Neural cell (in vitro differentiated cells): ENCODE measurements at regions not wholly inside any gene's neighbourhood (a gene's known extent, or its start where the extent isn't known, plus 50 kb on each side); places are given as distances from the start of the nearest gene placed in this dataset.

Source experiments
- H2AFZ ChIP-seq: fragments of 200-600, 300-800 bp; sonication (generic), shearing (Covaris generic); 2 replicates; pipeline ENCODE4 v1.6.0; 2014; ENCODE audit warnings: low read depth, mild to moderate bottlenecking, antibody characterized with exemption, low read length, moderate library complexity
- H3F3A ChIP-seq: fragments of 200-600 bp; shearing (Covaris generic); 2 replicates; pipeline ENCODE4 v1.6.1; 2016; ENCODE audit warnings: mild to moderate bottlenecking, moderate library complexity, mixed read lengths, antibody characterized with exemption, low read length; ENCODE audit not compliant: insufficient read depth, poor library complexity, severe bottlenecking
- H3K27ac ChIP-seq: fragments of 200-600, 300-800 bp; sonication (generic), shearing (Covaris generic); 2 replicates; pipeline ENCODE4 v1.5.1; 2014; ENCODE audit warnings: mild to moderate bottlenecking, low read length, moderate library complexity
- H3K27me3 ChIP-seq: fragments of 300-800, 200-600 bp; sonication (generic), shearing (Covaris generic); 2 replicates; pipeline ENCODE4 v1.6.0; 2014; ENCODE audit warnings: mild to moderate bottlenecking, low read depth, low read length, moderate library complexity; ENCODE audit not compliant: insufficient read depth
- H3K36me3 ChIP-seq: fragments of 300-800, 200-600 bp; sonication (generic), shearing (Covaris generic); 2 replicates; pipeline ENCODE4 v1.5.1; 2014; ENCODE audit warnings: mild to moderate bottlenecking, antibody characterized with exemption, low read length, moderate library complexity; ENCODE audit not compliant: insufficient read depth
- H3K4me2 ChIP-seq: fragments of 300-800, 200-600 bp; sonication (generic), shearing (Covaris generic); 2 replicates; pipeline ENCODE4 v1.6.0; 2014; ENCODE audit warnings: mild to moderate bottlenecking, low read length
- H3K4me3 ChIP-seq: fragments of 300-800, 200-600 bp; sonication (generic), shearing (Covaris generic); 2 replicates; pipeline ENCODE4 v1.5.1; 2014; ENCODE audit warnings: mild to moderate bottlenecking, low read length, moderate library complexity
- H3K79me2 ChIP-seq: fragments of 200-600 bp; shearing (Covaris generic); replicated peaks from 2 replicates; pipeline ENCODE4 v1.6.0; 2014; ENCODE audit warnings: mild to moderate bottlenecking, low read length, moderate library complexity; ENCODE audit not compliant: insufficient read depth
- H3K9ac ChIP-seq: fragments of 300-800, 200-600 bp; sonication (generic), shearing (Covaris generic); 2 replicates; pipeline ENCODE4 v1.6.1; 2016; ENCODE audit warnings: mild to moderate bottlenecking, low read length, mixed read lengths
- H3K9me2 ChIP-seq: fragments of 200-600 bp; shearing (Covaris generic); 2 replicates; pipeline ENCODE4 v1.6.1; 2016; ENCODE audit warnings: mild to moderate bottlenecking, low read length, mixed read lengths; ENCODE audit not compliant: insufficient read depth
- H3K9me3 ChIP-seq: fragments of 200-600, 300-800 bp; sonication (generic), shearing (Covaris generic); 2 replicates; pipeline ENCODE4 v1.6.1; 2016; ENCODE audit warnings: mild to moderate bottlenecking, mixed run types, low read length, moderate library complexity, mixed read lengths
- H4K20me1 ChIP-seq: fragments of 200-600 bp; shearing (Covaris generic); 2 replicates; pipeline ENCODE4 v1.6.1; 2016; ENCODE audit warnings: mild to moderate bottlenecking, mixed run types; ENCODE audit not compliant: insufficient read depth
- CTCF ChIP-seq: fragments of 450-650 bp; IDR thresholded peaks from 2 replicates; pipeline ENCODE4 v1.5.1; 2014; ENCODE audit warnings: antibody characterized with exemption, mild to moderate bottlenecking, moderate library complexity; ENCODE audit not compliant: poor library complexity, severe bottlenecking
- EP300 ChIP-seq: fragments of 450-650 bp; conservative IDR thresholded peaks from 2 replicates; pipeline ENCODE4 v1.6.1; 2014; ENCODE audit warnings: antibody characterized with exemption, mild to moderate bottlenecking, moderate library complexity; ENCODE audit not compliant: poor library complexity, severe bottlenecking
- EZH2 ChIP-seq: fragments of 200-600, 300-800 bp; shearing (Covaris generic), sonication (generic); IDR thresholded peaks from 2 replicates; pipeline ENCODE4 v1.6.1; 2014; ENCODE audit warnings: antibody characterized with exemption, low read length, borderline replicate concordance, mild to moderate bottlenecking; ENCODE audit not compliant: insufficient read depth, poor library complexity, severe bottlenecking
- MXI1 ChIP-seq: fragments of 450-650 bp; conservative IDR thresholded peaks from 2 replicates; pipeline ENCODE4 v1.6.1; 2014; ENCODE audit warnings: antibody characterized with exemption, mild to moderate bottlenecking; ENCODE audit not compliant: poor library complexity, severe bottlenecking
- POLR2AphosphoS5 ChIP-seq: IDR thresholded peaks from 2 replicates; pipeline ENCODE4 v1.6.1; 2012
- RAD21 ChIP-seq: fragments of 450-650 bp; conservative IDR thresholded peaks from 2 replicates; pipeline ENCODE4 v1.6.1; 2014; ENCODE audit warnings: antibody characterized with exemption, mild to moderate bottlenecking, moderate library complexity
- REST ChIP-seq: IDR thresholded peaks from 2 replicates; pipeline ENCODE4 v1.6.1; 2012; ENCODE audit warnings: borderline replicate concordance
- SMC3 ChIP-seq: fragments of 450-650 bp; conservative IDR thresholded peaks from 2 replicates; pipeline ENCODE4 v1.6.1; 2014; ENCODE audit warnings: antibody characterized with exemption, mild to moderate bottlenecking, moderate library complexity; ENCODE audit not compliant: poor library complexity
- TAF1 ChIP-seq: IDR thresholded peaks from 2 replicates; pipeline ENCODE4 v1.6.1; 2012; ENCODE audit warnings: low read depth

- Histone ChIP-seq H3K9ac (no peak overlapping the region), H3K4me3 (no peak overlapping the region), H3K9me2 (no peaks in the 10 kb centered on the region), H4K20me1 (no peaks in the 10 kb centered on the region), H3F3A (no peaks in the 10 kb centered on the region), H3K9me3 (no peaks in the 10 kb centered on the region), H3K79me2 (no peaks in the 10 kb centered on the region), H3K36me3 (no peaks in the 10 kb centered on the region), H3K4me2 (no peak overlapping the region), H3K27me3 (no peaks in the 10 kb centered on the region), H3K27ac (no peak overlapping the region), H2AFZ (no peak overlapping the region)
- TF ChIP-seq RAD21 (no peak), POLR2AphosphoS5 (no peak), REST (no peak), EZH2 (no peak), EP300 (no peak), TAF1 (no peak), MXI1 (no peak), CTCF (no peak), SMC3 (no peak)
These were observed 118.5 kb downstream of the RAB11FIP2 start for GRCh38 chr10:117928281-117928680.

GRCh38 chr10:117928741-117929140, 118.0 kb downstream of the RAB11FIP2 start:
- no peaks in the 10 kb centered on the region for H3K9me2 ChIP-seq
- TF ChIP-seq TAF1 (no peak), RAD21 (no peak), POLR2AphosphoS5 (no peak), REST (no peak)

More at GRCh38 chr10:117928741-117929140, 118.0 kb downstream of the RAB11FIP2 start:
- Histone ChIP-seq H3F3A (no peaks in the 10 kb centered on the region), H3K9me3 (no peaks in the 10 kb centered on the region), H3K27me3 (no peaks in the 10 kb centered on the region), H3K9ac (no peak overlapping the region), H2AFZ (no peak overlapping the region), H4K20me1 (no peaks in the 10 kb centered on the region), H3K27ac (no peak overlapping the region), H3K36me3 (no peaks in the 10 kb centered on the region), H3K4me2 (no peak overlapping the region), H3K4me3 (no peak overlapping the region), H3K79me2 (no peaks in the 10 kb centered on the region)
